ENCODE measurements at regions not wholly inside any gene's neighbourhood (a gene's known extent, or its start where the extent isn't known, plus 50 kb on each side); places are given as distances from the start of the nearest gene placed in this dataset.
"Not testable (repeated sequence)": the region's sequence is repeated elsewhere in the genome, so short reads cannot be mapped to it uniquely, and the experiment has no call there.

DNA sequence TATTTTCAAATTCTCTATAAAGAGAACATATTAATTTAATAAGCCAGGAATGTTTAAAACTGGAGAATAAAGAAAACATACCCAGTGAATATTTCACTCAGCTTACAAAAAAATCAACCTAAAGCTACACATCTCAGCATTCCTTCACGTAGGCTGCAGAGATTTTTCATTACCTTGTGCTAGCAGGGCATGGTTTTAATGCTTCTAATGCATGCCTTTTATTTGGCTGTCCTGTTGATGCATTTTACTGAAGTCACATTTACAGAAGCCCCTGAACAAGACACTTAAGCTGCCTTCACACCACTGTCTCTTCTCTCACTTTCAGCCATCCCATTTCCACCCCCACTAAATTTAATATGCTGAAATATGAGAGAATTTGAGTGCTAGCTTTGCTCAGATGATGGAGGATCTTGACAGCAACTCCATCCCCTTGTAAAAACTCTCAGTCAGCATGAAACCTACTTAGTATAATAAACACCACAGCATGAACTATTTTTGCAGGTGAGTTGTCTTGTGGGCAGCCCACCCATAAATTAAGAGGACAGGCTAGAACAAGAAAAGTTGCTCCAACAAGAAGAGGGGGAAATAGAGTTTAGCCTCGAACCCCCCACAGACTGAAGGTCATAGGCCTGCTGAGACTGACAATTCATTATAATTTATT, 159.4 kb downstream of the SIM1 start:
- no peak for DNase-seq (ENCODE audit: extremely low read depth, low read depth)
- TF ChIP-seq, protein P1, sequence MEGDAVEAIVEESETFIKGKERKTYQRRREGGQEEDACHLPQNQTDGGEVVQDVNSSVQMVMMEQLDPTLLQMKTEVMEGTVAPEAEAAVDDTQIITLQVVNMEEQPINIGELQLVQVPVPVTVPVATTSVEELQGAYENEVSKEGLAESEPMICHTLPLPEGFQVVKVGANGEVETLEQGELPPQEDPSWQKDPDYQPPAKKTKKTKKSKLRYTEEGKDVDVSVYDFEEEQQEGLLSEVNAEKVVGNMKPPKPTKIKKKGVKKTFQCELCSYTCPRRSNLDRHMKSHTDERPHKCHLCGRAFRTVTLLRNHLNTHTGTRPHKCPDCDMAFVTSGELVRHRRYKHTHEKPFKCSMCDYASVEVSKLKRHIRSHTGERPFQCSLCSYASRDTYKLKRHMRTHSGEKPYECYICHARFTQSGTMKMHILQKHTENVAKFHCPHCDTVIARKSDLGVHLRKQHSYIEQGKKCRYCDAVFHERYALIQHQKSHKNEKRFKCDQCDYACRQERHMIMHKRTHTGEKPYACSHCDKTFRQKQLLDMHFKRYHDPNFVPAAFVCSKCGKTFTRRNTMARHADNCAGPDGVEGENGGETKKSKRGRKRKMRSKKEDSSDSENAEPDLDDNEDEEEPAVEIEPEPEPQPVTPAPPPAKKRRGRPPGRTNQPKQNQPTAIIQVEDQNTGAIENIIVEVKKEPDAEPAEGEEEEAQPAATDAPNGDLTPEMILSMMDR (IDR thresholded peaks at IDR 0.05; ENCODE audit: low read depth, low read length): no peak

DNA sequence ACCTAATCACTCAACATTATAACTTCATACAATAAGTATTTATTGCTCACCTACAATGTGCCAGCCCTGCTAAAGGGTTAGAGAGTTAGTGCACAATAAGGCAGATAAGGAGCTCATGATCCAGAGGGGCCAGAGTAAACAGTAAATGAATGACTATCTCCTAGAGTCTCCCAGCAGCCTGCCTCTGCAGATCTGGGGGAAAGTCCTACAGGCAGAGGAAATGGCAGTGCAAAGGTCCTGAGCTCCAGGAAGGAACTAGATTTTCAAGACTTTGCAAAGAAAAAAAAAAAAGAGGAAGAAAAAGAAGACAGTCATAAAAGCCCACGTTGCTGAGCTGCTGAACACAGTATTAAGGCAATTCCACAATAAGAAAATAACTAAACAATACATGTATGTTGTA, 160.1 kb downstream of the SIM1 start:
- TF ChIP-seq, protein P1 (IDR thresholded peaks at IDR 0.05; ENCODE audit: low read depth, low read length): no peak
- DNase-seq (ENCODE audit: extremely low read depth, low read depth): no peak

DNA sequence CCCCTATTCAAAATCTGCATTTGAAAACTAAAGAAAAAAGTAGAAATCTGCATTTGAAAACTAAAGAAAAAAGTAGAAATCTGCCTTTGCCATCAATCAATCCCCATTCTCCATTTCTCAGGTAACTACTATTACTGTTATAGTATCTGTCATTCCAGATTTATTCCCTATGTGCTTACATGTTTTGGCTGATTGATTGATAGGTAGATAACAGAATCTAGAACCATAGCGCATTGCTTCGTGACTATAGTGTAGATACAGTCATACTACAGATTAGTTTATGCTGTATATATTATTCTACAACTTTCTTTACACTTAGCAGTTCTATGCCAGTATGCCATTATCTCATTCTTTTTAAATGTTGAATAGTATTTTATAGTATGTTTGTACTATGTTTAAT, 163.0 kb downstream of the SIM1 start:
- DNase-seq (ENCODE audit: extremely low read depth, low read depth): no peak
- TF ChIP-seq, protein P1 (IDR thresholded peaks at IDR 0.05; ENCODE audit: low read depth, low read length): no peak

DNA sequence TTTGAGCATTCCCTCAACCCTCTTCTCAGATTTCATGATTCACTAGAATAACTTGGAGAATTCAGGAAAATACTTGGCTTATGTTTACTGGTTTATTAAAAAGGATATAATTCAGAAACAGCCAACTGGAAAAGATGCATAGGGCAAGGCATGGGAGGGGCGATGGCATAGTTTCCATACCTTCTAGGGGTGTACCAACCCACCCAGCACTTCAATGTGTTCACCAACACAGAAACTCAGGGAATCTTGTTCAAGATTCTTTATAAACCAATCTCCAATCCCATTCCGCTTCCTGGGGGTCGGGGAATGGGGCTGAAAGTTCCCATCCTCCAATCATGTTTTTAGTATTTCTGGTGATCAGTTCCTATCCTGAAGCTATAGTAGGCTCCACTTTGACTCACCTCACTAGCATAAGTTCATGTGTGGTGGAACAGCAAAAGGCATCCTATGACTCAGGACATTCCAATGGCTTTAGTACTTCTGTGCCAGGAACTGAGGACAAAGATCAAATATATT, 164.4 kb downstream of the SIM1 start:
- TF ChIP-seq, protein P1 (IDR thresholded peaks at IDR 0.05; ENCODE audit: low read depth, low read length): no peak
- DNase-seq (ENCODE audit: extremely low read depth, low read depth): peak; percentile 52

DNA sequence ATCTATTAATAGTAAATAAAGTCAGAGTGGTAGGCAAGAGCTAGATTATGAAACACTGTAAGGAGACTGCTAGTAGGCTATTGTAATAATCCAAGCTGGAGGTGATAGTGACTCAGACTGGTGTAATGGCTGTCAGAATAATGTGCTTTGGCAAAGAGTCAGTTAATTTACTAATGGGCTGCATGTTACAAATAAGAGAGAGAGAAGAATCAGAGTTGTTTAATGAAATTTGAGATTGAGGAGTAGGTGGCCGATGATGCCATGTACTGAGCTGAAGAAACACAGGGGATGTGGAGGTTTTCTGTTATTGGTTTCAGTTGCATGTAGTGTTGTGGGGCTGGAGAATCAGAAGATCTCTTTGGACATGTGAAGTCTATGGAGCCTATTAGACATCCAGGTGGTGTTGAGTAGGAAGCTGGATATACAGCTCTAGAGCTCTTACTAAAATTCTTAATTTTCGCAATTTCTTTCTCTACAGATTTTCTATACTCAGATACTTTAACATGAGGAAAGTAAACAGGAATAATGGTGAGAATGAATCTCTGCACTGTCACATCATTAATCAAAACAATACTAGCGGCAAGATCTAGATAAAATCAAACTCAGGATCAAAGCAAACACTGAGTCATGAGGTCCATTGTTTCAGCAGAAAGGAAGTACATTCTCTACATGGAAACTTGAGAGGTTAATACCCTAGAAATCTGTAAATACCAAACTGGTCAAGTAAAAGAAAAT, 167.7 kb downstream of the SIM1 start:
- DNase-seq (ENCODE audit: extremely low read depth, low read depth): peak; percentile 50

DNA sequence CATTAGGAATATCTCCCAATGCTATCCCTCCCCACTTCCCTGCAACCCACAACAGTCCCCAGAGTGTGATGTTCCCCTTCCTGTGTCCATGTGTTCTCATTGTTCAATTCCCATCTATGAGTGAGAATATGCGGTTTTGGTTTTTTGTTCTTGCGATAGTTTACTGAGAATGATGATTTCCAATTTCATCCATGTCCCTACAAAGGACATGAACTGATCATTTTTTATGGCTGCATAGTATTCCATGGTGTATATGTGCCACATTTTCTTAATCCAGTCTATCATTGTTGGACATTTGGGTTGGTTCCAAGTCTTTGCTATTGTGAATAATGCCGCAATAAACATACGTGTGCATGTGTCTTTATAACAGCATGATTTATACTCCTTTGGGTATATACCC, 169.5 kb downstream of the SIM1 start:
- not testable (repeated sequence) for DNase-seq (ENCODE audit: extremely low read depth, low read depth)

More for the DNA sequence above, 167.7 kb downstream of the SIM1 start:
- TF ChIP-seq, protein P1 (IDR thresholded peaks at IDR 0.05; ENCODE audit: low read depth, low read length): no peak

DNA sequence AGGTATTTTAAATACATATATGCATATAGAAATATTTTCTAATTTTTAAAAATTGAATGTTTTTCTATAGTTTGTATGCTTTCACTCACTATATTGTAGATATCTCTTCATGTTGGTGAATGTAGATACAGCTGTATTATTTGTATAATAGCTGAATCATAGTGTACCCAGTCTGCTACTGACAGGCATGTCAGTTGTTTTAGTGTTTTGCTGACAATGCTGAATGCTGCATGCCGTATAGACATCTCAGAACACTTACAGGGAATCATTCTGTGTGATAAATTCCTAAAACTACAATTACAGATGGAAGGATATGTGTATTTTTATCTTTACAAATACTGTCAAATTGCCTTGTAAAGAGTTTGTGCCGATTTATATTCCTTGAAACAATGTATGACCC, 175.4 kb downstream of the SIM1 start:
- no peak for DNase-seq (ENCODE audit: extremely low read depth, low read depth)
- TF ChIP-seq, protein P1 (IDR thresholded peaks at IDR 0.05; ENCODE audit: low read depth, low read length): no peak

Data from AG09319 (cell line).